Activated T-cell treated with anti-CD3 and anti-CD28 coated beads, Interleukin-2, amount 50 U/mL, for 24 hours (primary cell): ENCODE measurements at regions not wholly inside any gene's neighbourhood (a gene's known extent, or its start where the extent isn't known, plus 50 kb on each side); places are given as distances from the start of the nearest gene placed in this dataset.

Source experiments
- DNase-seq: peaks from one replicate; pipeline ENCODE4 v3.0.0-alpha.2; 2020
- H3K27ac Mint-ChIP-seq: 2 replicates; pipeline ENCODE4 v1.8.0; 2020; ENCODE audit warnings: mild to moderate bottlenecking, mixed read lengths
- H3K27me3 Mint-ChIP-seq: 2 replicates; pipeline ENCODE4 v1.8.0; 2020; ENCODE audit warnings: mixed read lengths
- H3K36me3 Mint-ChIP-seq: 2 replicates; pipeline ENCODE4 v1.8.0; 2020; ENCODE audit warnings: low read depth, mixed read lengths
- H3K4me1 Mint-ChIP-seq: 2 replicates; pipeline ENCODE4 v1.8.0; 2020; ENCODE audit warnings: low read depth, mixed read lengths
- H3K4me3 Mint-ChIP-seq: 2 replicates; pipeline ENCODE4 v1.8.0; 2020; ENCODE audit warnings: mild to moderate bottlenecking, moderate library complexity, mixed read lengths
- H3K9me3 Mint-ChIP-seq: 2 replicates; pipeline ENCODE4 v1.8.0; 2020; ENCODE audit warnings: mixed read lengths

DNA sequence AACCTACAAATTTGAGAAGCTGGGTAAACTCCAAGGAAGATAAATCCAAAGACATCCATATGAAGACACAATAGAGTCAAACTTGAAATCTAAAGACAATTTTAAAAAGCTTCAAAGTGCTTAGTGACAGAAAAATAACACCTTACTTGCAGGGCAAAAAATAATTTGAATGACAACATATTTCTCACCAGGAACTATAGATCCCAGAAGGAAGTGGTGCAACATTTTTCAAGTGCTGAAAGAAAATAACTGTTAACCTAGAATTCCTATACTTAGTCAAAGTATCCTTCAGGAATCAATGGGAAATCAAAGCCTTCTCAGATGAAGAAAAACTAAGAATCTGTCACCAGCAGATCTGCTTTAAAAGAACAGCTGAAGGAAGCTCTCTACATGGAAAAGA is 184.4 kb downstream of the HLX start:
- Mint-ChIP-seq H3K27me3 (peaks cover 17% of the 10 kb centered on the region), H3K36me3 (no peaks in the 10 kb centered on the region), H3K4me1 (no peaks in the 10 kb centered on the region), H3K4me3 (no peak overlapping the region), H3K9me3 (no peaks in the 10 kb centered on the region), H3K27ac (no peak overlapping the region)
- no peak for DNase-seq

DNA sequence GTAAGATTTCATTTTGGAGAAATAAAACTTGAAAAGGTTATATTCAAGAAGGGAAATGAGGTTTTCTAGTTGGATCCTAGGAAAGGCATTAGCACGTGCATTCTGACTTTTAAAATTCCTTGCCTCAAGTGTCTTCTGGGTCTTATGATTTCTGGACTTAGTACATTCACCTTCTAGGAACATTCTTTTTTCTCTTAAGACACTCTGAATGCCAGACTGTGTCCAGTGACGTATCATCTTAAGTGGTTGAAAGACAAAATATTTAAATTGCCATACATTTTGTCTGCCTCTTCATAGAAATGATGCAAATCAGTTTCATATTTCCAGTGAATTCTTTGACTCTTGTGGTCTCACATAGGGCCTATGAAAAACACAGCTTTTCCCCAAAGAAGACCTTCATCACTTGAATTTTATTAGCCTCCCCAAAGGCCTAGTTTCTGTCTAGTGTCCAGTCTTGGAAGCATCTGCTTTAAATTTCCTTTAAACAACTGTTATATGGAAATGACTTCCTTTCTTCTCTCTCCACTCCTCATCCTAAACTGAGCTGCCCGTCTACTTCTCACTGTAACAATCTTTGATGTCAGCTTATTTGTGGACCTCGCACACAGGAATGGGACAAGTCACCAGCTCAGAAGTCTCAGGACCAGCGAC is 187.2 kb downstream of the HLX start:
- H3K27ac Mint-ChIP-seq = no peak overlapping the region
- DNase-seq = no peak
- H3K36me3 Mint-ChIP-seq = no peaks in the 10 kb centered on the region
- peaks cover 6% of the 10 kb centered on the region for H3K4me1 Mint-ChIP-seq
- H3K4me3 Mint-ChIP-seq = no peak overlapping the region
- H3K9me3 Mint-ChIP-seq = no peaks in the 10 kb centered on the region
- H3K27me3 Mint-ChIP-seq = peaks cover 13% of the 10 kb centered on the region

DNA sequence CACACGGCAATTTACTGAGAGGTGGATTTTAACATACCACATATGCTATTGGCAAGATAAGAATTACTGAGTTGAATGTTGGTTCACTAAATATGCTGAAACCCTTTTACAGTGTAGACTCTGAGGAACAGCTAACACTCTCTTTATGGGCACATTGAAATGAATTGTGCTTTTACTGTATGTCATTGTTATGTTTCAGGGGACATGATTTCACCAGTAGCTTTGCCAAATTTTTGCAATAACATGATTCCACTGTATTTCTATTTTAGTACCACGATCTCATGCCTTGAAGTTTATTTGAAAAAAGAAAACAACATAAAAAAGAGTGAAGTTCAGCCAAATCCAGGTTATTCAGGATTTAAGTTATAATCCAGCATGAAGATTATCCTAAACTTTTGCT is 188.5 kb downstream of the HLX start:
- Mint-ChIP-seq H3K4me3 (no peak overlapping the region), H3K4me1 (peaks cover 6% of the 10 kb centered on the region), H3K27me3 (peaks cover 10% of the 10 kb centered on the region), H3K36me3 (no peaks in the 10 kb centered on the region), H3K9me3 (no peaks in the 10 kb centered on the region), H3K27ac (no peak overlapping the region)
- no peak for DNase-seq

DNA sequence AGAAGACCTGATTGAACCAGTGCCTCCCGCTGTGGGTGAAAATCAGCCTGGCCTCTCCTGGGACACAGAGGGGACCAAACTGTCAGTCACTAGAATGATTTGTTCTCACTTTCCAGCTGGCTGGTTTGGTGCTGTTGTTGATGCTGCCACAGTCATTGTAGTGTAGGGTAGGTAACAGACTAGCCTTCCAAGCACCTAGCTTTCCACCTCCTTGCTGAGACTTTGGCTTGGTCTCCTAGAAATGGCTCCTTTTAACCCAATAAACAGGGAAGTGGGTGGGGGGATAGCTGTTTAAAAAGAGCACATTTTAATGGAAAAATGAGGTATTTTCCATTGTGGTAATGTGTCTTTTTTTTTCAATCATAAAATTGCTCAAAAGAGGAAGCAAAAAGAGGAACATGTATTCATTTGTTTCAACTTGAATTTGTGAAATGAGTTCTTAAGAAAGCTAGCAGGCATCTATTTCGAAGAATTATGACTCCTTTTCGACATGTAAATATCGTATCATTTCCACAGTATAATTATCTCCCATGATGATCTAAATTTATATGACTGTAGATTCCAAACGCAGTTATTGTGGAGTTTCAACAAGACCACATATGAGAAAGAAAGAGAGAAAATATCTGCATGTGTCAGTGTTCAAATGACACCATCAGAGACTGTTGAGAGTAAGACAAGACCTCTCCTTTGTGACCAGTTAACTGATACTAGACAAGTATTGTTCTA is 190.1 kb downstream of the HLX start:
- no peaks in the 10 kb centered on the region for H3K9me3 Mint-ChIP-seq
- peaks cover 6% of the 10 kb centered on the region for H3K4me1 Mint-ChIP-seq
- DNase-seq = no peak
- peak overlapping the region; percentile 89 for H3K27ac Mint-ChIP-seq
- H3K27me3 Mint-ChIP-seq = peaks cover 10% of the 10 kb centered on the region
- no peak overlapping the region for H3K4me3 Mint-ChIP-seq
- no peaks in the 10 kb centered on the region for H3K36me3 Mint-ChIP-seq

DNA sequence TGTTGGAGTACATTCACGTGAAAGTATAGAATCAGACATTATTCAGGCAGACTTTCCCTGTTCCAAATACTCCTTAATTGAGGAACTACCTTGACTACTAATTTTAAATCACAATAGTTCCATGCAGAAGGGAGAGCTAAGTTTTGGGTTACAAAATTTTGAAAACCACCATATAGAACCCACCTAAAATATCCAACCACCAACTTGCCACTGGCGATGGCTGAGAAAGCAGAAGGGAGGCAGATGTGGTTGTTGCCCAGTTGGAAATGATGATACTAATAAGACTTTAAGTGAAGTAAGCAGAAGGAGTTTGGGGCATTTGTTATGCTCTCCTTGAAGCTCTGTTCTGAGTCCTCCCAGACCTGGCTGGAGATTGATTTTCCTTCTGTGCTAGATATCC is 190.7 kb downstream of the HLX start:
- peak overlapping the region; percentile 6 for H3K27ac Mint-ChIP-seq
- no peaks in the 10 kb centered on the region for H3K9me3 Mint-ChIP-seq
- peaks cover 8% of the 10 kb centered on the region for H3K4me1 Mint-ChIP-seq
- no peaks in the 10 kb centered on the region for H3K36me3 Mint-ChIP-seq
- no peak overlapping the region for H3K4me3 Mint-ChIP-seq
- H3K27me3 Mint-ChIP-seq = peaks cover 10% of the 10 kb centered on the region
- no peak for DNase-seq

DNA sequence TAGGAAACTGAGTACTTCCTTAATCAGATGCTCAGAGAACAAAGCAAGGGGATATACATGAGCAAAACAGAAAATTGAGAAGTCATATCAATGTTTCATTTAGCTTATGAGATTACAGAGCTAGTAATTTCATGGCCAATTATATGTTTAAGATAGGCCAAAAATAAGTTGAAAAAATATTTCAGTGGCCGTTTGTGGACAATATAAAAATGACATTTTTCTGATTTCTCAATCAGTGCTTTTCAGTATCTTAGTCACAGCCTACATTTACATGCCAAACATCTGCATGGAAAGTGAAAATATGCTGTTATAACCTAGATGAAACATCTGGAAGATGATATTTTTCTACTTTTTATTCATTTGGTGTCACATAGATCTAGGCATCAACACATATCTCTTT is 192.5 kb downstream of the HLX start:
- Mint-ChIP-seq H3K36me3 (no peaks in the 10 kb centered on the region), H3K4me3 (no peak overlapping the region), H3K27me3 (peaks cover 11% of the 10 kb centered on the region), H3K4me1 (peaks cover 8% of the 10 kb centered on the region), H3K27ac (no peak overlapping the region), H3K9me3 (no peaks in the 10 kb centered on the region)
- DNase-seq = no peak

DNA sequence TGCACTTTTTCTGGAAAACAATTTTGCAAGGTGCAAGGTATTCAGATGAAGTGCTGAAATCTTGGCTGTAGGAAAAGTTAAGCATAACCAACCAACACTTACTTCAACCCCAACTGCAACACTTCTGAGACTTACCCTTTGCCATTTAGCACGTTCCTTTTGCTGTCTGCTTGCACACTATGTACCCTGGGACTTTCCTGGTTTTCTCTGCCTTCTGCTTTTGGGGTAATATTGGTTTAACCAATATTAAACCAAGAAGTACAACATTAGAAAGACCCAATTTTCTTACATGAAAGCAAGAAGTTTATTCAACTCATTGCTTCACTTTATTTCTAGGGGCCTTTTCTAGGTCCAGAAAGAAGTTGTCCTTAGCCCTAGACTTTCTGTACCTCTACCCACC is 193.0 kb downstream of the HLX start:
- Mint-ChIP-seq H3K9me3 (no peaks in the 10 kb centered on the region), H3K27ac (no peak overlapping the region), H3K27me3 (peaks cover 10% of the 10 kb centered on the region), H3K36me3 (no peaks in the 10 kb centered on the region), H3K4me3 (no peak overlapping the region), H3K4me1 (peaks cover 8% of the 10 kb centered on the region)
- DNase-seq = no peak

DNA sequence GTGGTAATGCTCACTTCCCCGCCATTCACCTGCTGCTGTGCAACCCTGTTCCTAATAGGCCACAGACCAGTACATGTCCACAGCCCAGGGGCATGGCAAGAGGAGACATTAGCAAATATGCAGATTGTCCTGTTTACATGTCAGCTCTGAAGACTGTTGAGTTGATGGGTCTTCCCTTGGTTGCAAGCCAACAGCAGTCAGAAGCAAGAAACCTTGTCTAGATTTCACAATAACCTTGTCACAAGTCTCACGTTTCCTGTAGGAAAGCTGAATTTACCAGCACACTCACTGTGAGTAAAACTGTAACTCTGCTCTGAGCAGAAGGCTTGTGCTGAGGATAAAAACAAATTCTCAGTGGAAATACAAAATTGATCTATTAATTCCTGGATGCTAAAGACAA is 195.1 kb downstream of the HLX start:
- H3K4me1 Mint-ChIP-seq = peaks cover 6% of the 10 kb centered on the region
- H3K27me3 Mint-ChIP-seq = peaks cover 3% of the 10 kb centered on the region
- no peaks in the 10 kb centered on the region for H3K9me3 Mint-ChIP-seq
- no peak for DNase-seq
- H3K27ac Mint-ChIP-seq = no peak overlapping the region
- no peaks in the 10 kb centered on the region for H3K36me3 Mint-ChIP-seq
- H3K4me3 Mint-ChIP-seq = no peak overlapping the region

DNA sequence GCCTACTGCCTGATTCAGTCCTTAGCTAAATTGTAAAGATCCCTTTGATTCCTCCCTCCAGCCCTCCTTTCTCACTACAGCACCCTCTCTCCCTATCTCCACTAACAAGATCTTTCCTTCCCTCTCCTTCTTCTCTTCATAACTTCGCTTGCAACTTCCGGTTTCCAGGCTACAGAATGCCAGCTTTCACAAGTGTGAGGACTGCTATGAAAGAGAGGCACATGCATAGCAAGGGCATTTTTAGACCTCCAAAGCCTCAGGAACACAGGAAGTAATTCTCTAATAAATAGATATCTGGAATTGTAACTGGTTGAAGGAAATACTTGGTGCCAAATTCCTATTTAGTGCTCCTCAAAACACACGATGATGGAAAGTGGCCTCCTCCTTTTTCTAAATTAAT is 196.7 kb downstream of the HLX start:
- no peak for DNase-seq
- Mint-ChIP-seq H3K9me3 (no peaks in the 10 kb centered on the region), H3K27me3 (peaks cover 3% of the 10 kb centered on the region), H3K4me1 (peaks cover 2% of the 10 kb centered on the region), H3K27ac (no peak overlapping the region), H3K36me3 (no peaks in the 10 kb centered on the region), H3K4me3 (no peak overlapping the region)

DNA sequence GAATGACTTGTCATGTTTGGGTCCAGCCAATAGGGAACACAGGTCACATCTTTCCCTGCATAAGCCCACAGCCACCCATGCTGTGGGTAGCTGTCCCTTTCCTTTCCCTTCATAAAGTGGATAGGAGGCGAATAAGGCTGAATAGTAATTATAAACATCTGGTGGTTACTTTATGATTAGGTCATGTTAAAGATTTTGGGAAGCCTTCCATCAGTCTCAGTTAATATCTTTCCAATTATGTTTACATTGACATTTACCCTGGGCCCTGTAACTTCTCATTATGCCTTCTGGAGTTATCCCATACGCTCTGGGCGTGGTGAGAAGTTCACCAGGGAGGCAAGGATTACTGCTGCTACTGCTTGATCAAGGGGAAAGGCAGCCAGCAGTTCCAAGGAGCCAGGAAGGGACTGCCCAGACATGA is 197.2 kb downstream of the HLX start:
- Mint-ChIP-seq H3K36me3 (no peaks in the 10 kb centered on the region), H3K9me3 (no peaks in the 10 kb centered on the region), H3K27me3 (peaks cover 3% of the 10 kb centered on the region), H3K4me1 (peaks cover 2% of the 10 kb centered on the region), H3K27ac (no peak overlapping the region), H3K4me3 (no peak overlapping the region)
- DNase-seq = no peak

DNA sequence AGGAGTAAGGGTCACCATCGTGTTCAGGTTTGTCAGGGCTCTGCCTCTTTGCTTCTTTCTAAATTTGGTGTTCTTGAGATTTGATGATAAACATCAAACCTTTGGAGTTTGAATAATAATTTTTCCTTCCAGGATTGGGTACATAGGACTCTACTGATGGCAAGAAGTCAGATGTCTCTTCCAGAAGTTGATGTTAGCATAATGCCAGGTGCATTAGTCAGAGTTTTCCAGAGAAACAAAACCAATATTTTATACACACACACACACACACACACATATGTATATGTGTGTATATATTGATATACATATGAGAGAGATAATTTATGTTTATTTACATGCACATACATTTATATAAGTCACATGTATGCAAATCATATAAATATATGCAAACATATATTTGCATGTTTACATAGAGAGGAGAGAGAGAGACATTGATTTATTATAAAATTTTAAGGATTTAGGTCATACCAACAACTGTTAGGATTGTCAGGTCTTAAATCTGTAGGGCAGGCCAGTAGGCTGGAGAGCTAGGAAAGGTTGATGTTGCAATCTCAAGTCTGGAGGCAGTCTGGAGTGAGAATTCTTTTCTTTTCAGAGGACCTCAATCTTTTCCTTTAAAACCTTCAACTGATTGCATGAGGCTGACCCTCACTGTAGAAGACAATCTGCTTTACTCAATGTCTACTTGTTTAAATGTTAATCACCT is 199.2 kb downstream of the HLX start:
- no peak overlapping the region for H3K4me3 Mint-ChIP-seq
- H3K27ac Mint-ChIP-seq = no peak overlapping the region
- no peak for DNase-seq
- no peaks in the 10 kb centered on the region for H3K36me3 Mint-ChIP-seq
- peaks cover 5% of the 10 kb centered on the region for H3K27me3 Mint-ChIP-seq
- peaks cover 2% of the 10 kb centered on the region for H3K4me1 Mint-ChIP-seq
- H3K9me3 Mint-ChIP-seq = no peaks in the 10 kb centered on the region

DNA sequence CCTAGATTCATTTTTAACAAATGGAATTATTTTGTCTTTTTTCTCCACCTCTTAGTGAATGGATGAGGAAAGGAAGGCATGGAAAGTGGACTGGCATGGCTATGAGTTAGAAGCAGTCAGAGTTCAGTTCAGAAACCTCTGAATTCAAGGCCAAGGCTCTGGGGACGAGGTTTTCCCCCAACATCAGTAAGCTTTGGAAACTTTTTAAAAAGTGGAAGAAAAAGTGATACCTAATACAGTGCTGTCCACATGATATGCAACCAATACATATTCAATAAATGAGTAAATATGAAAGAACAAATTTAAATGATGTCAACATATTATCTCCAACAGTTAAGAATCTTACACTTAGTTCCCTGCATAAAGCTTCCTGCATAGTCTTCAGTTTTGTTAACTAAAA is 204.7 kb downstream of the HLX start:
- Mint-ChIP-seq H3K27ac (no peak overlapping the region), H3K4me3 (no peak overlapping the region), H3K27me3 (peaks cover 2% of the 10 kb centered on the region), H3K9me3 (no peaks in the 10 kb centered on the region), H3K36me3 (no peaks in the 10 kb centered on the region), H3K4me1 (no peaks in the 10 kb centered on the region)
- no peak for DNase-seq

DNA sequence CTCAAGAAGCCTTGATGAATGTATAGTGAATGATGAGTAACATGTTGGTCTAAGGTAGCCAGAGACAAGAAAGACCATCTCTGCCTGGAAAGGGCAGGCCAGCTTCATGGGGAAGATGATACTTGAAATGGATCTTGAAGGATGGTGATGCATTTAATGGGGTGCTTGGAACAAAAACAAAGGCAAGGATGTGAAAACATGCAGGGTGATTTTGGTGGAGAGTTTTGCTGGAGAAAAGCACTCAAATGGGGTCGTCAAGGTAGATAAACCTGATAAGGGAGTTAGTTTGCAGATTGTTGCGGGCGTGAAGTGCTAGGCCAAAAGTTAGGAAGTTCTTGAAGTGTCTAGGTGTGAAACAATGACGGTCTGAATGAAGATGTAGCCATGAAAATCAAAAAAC is 205.4 kb downstream of the HLX start:
- Mint-ChIP-seq H3K4me1 (no peaks in the 10 kb centered on the region), H3K27ac (no peak overlapping the region)
- no peak for DNase-seq

DNA sequence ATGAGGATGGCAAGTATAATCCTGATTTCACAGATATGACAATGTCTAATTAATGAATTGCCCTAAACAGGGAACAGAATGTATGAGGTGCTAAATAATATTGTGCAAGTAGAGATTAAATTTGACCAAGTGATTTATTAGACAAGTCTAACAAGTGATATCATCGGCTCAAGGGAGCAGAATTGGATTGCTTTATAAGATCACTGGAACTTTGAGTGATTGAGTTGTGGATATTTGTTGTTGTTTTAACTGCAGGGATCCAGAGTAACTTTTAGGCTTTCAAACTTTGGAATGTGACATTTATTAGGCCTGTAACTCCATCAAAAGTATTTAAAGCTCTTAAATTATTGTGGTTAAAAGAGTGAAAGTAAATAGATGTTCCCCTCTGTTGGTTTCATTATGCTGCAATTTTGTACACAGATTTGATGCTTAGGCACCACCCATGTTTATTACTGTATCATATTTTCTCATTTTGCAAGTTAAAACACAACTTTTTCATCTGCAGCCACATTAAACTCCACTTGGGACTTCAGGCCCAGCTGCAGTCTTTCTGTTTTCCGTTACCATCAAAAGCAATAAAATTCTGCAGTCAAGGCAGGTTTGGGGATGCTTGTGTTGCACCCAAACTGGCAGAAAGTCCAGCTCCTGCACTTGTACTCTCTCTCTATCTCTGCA is 206.6 kb downstream of the HLX start:
- H3K4me1 Mint-ChIP-seq = no peaks in the 10 kb centered on the region
- no peak overlapping the region for H3K27ac Mint-ChIP-seq
- H3K9me3 Mint-ChIP-seq = no peaks in the 10 kb centered on the region
- DNase-seq = no peak
- peaks cover 2% of the 10 kb centered on the region for H3K27me3 Mint-ChIP-seq
- H3K4me3 Mint-ChIP-seq = no peak overlapping the region
- no peaks in the 10 kb centered on the region for H3K36me3 Mint-ChIP-seq

More for the DNA sequence above, 205.4 kb downstream of the HLX start:
- Mint-ChIP-seq H3K27me3 (peaks cover 2% of the 10 kb centered on the region), H3K9me3 (no peaks in the 10 kb centered on the region), H3K36me3 (no peaks in the 10 kb centered on the region), H3K4me3 (no peak overlapping the region)

DNA sequence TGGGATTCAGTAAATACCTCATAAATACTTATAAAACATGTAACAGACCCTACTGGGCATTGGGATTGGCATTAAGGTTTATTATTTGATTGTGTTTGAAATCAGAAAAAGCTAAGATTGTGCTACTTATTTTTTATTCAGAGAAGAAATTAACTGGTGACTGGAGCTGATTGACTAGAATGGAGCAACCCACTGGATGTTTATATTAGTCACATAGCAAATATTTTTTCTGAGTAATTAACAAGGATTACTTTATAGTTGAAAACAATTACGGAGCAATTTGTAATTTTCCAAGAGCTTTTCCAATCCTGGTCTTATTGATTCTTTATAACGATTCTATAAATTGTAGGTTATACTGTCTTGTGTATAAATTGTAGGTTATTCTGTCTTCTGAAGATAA is 208.7 kb downstream of the HLX start:
- H3K4me1 Mint-ChIP-seq = no peaks in the 10 kb centered on the region
- no peaks in the 10 kb centered on the region for H3K36me3 Mint-ChIP-seq
- no peak for DNase-seq
- H3K9me3 Mint-ChIP-seq = no peaks in the 10 kb centered on the region
- no peak overlapping the region for H3K27ac Mint-ChIP-seq
- no peaks in the 10 kb centered on the region for H3K27me3 Mint-ChIP-seq
- no peak overlapping the region for H3K4me3 Mint-ChIP-seq
